ENCODE measurements at regions not wholly inside any gene's neighbourhood (a gene's known extent, or its start where the extent isn't known, plus 50 kb on each side); places are given as distances from the start of the nearest gene placed in this dataset.

GRCh38 chr11:50155508-50155907 lies 122.8 kb downstream of the OR4C45 start:
- H3K9me3 Mint-ChIP-seq: peaks cover 79% of the 10 kb centered on the region
- no peak for ATAC-seq
- CTCF ChIA-PET: no interaction called here

DNA sequence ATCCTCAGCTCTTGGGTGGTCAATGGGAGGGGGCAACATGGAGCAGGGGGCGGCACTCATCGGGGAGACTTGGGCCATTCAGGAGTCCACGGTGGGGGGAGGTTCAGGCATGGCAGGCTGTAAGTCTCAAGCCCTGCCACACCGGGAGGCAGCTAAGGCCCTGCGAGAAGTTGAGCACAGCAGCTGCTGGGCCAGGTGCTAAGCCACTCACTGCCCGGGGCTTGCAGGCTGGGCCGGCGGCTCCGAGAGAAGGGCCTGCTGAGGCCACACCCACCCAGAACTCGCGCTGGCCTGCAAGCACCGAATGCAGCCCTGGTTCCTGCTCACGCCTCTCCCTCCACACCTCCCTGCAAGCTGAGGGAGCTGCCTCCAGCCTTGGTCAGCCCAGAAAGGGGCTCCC lies 131.4 kb downstream of the OR4C45 start:
- H3K36me3 Mint-ChIP-seq: peaks cover 63% of the 10 kb centered on the region
- peaks cover 10% of the 10 kb centered on the region for H3K27me3 Mint-ChIP-seq (ENCODE audit: low read depth)
- no peak overlapping the region for H3K4me3 Mint-ChIP-seq
- no peak overlapping the region for H3K27ac Mint-ChIP-seq
- H3K9me3 Mint-ChIP-seq: peaks cover 71% of the 10 kb centered on the region
- CTCF ChIA-PET: no interaction called here
- DNase-seq (ENCODE audit: low spot score): no peak
- no peaks in the 10 kb centered on the region for H3K4me1 Mint-ChIP-seq
- POLR2A ChIA-PET: no interaction called here
- TF ChIP-seq RORB (CRISPR knock-in tag; IDR thresholded peaks at IDR 0.05) (no peak), IRF1 (CRISPR knock-in tag; IDR thresholded peaks at IDR 0.05) (no peak), JAZF1 (CRISPR knock-in tag; IDR thresholded peaks at IDR 0.05) (no peak), SP1 (CRISPR knock-in tag; conservative IDR thresholded peaks at IDR 0.05) (no peak), ZBTB21 (CRISPR knock-in tag; IDR thresholded peaks at IDR 0.05; ENCODE audit: borderline replicate concordance) (no peak), KAT7 (CRISPR knock-in tag; IDR thresholded peaks at IDR 0.05; ENCODE audit: borderline replicate concordance) (no peak), E2F5 (CRISPR knock-in tag; IDR thresholded peaks at IDR 0.05) (no peak), ATF6 (CRISPR knock-in tag; IDR thresholded peaks at IDR 0.05) (no peak)
- TF ChIP-seq, protein P1, sequence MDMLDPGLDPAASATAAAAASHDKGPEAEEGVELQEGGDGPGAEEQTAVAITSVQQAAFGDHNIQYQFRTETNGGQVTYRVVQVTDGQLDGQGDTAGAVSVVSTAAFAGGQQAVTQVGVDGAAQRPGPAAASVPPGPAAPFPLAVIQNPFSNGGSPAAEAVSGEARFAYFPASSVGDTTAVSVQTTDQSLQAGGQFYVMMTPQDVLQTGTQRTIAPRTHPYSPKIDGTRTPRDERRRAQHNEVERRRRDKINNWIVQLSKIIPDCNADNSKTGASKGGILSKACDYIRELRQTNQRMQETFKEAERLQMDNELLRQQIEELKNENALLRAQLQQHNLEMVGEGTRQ (CRISPR knock-in tag; IDR thresholded peaks at IDR 0.05): no peak
- TF ChIP-seq, protein P2, sequence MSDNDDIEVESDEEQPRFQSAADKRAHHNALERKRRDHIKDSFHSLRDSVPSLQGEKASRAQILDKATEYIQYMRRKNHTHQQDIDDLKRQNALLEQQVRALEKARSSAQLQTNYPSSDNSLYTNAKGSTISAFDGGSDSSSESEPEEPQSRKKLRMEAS (CRISPR knock-in tag; IDR thresholded peaks at IDR 0.05): no peak
- no peak for ATAC-seq

More at GRCh38 chr11:50155508-50155907, 122.8 kb downstream of the OR4C45 start:
- POLR2A ChIA-PET: no interaction called here
- DNase-seq (ENCODE audit: low spot score): no peak
- TF ChIP-seq ZNF121 (CRISPR knock-in tag; IDR thresholded peaks at IDR 0.05) (no peak), NFATC4 (CRISPR knock-in tag; IDR thresholded peaks at IDR 0.05) (no peak), NR2C2 (CRISPR knock-in tag; IDR thresholded peaks at IDR 0.05) (no peak), FOXK1 (CRISPR knock-in tag; IDR thresholded peaks at IDR 0.05) (no peak), PRRX2 (CRISPR knock-in tag; IDR thresholded peaks at IDR 0.05) (no peak), NR3C1 (CRISPR knock-in tag; conservative IDR thresholded peaks at IDR 0.05; ENCODE audit: low read depth) (no peak), ZNF425 (CRISPR knock-in tag; conservative IDR thresholded peaks at IDR 0.05) (no peak), MYBL2 (CRISPR knock-in tag; IDR thresholded peaks at IDR 0.05) (no peak), ZMAT4 (CRISPR knock-in tag; IDR thresholded peaks at IDR 0.05) (no peak)
- TF ChIP-seq, protein P3, sequence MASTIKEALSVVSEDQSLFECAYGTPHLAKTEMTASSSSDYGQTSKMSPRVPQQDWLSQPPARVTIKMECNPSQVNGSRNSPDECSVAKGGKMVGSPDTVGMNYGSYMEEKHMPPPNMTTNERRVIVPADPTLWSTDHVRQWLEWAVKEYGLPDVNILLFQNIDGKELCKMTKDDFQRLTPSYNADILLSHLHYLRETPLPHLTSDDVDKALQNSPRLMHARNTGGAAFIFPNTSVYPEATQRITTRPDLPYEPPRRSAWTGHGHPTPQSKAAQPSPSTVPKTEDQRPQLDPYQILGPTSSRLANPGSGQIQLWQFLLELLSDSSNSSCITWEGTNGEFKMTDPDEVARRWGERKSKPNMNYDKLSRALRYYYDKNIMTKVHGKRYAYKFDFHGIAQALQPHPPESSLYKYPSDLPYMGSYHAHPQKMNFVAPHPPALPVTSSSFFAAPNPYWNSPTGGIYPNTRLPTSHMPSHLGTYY (CRISPR knock-in tag; IDR thresholded peaks at IDR 0.05): no peak
- Mint-ChIP-seq H3K4me1 (no peaks in the 10 kb centered on the region), H3K27ac (no peak overlapping the region), H3K27me3 (ENCODE audit: low read depth) (peaks cover 23% of the 10 kb centered on the region), H3K36me3 (peaks cover 71% of the 10 kb centered on the region), H3K4me3 (no peak overlapping the region)
